ENCODE measurements at regions not wholly inside any gene's neighbourhood (a gene's known extent, or its start where the extent isn't known, plus 50 kb on each side); places are given as distances from the start of the nearest gene placed in this dataset.

GRCh38 chr7:133190650-133191049 lies 62.2 kb upstream of the EXOC4 start:
- Histone ChIP-seq H3K36me3 (no peaks in the 10 kb centered on the region), H3K4me1 (no peaks in the 10 kb centered on the region), H3K4me3 (no peak overlapping the region), H3K27ac (no peak overlapping the region), H3K9me3 (no peaks in the 10 kb centered on the region), H3K27me3 (no peaks in the 10 kb centered on the region)
- no peak for TF ChIP-seq CTCF (IDR thresholded peaks at IDR 0.05)
- no peak for DNase-seq
- intact Hi-C loops (cut with DNase I; ENCODE audit: low total_unique reads): no loop called here

GRCh38 chr7:133191787-133192186 lies 61.1 kb upstream of the EXOC4 start:
- no peaks in the 10 kb centered on the region for H3K27me3 ChIP-seq
- intact Hi-C loops (cut with DNase I; ENCODE audit: low total_unique reads): no loop called here
- no peaks in the 10 kb centered on the region for H3K4me1 ChIP-seq
- no peak overlapping the region for H3K4me3 ChIP-seq
- no peak for DNase-seq
- no peaks in the 10 kb centered on the region for H3K36me3 ChIP-seq
- TF ChIP-seq CTCF (IDR thresholded peaks at IDR 0.05): no peak
- no peaks in the 10 kb centered on the region for H3K9me3 ChIP-seq
- no peak overlapping the region for H3K27ac ChIP-seq

GRCh38 chr7:133195868-133196267 lies 57.0 kb upstream of the EXOC4 start:
- H3K4me1 ChIP-seq: no peaks in the 10 kb centered on the region
- H3K36me3 ChIP-seq: no peaks in the 10 kb centered on the region
- no peak for TF ChIP-seq CTCF (IDR thresholded peaks at IDR 0.05)
- H3K27me3 ChIP-seq: peaks cover 0 to 3% of the 10 kb centered on the region in 2 donors
- H3K9me3 ChIP-seq: no peaks in the 10 kb centered on the region
- H3K4me3 ChIP-seq: no peak overlapping the region
- H3K27ac ChIP-seq: no peak overlapping the region
- no peak for DNase-seq
- intact Hi-C loops (cut with DNase I; ENCODE audit: low total_unique reads): loop anchor here (5.0 kb wide), 1 partner anchor 89 kb away; no protein-coding TSS in a partner anchor

- Histone ChIP-seq H3K4me1 (no peaks in the 10 kb centered on the region), H3K27me3 (peaks cover 0 to 3% of the 10 kb centered on the region in 2 donors), H3K27ac (no peak overlapping the region), H3K36me3 (no peaks in the 10 kb centered on the region), H3K9me3 (no peaks in the 10 kb centered on the region), H3K4me3 (no peak overlapping the region)
- TF ChIP-seq CTCF (IDR thresholded peaks at IDR 0.05): no peak
- no peak for DNase-seq
- intact Hi-C loops (cut with DNase I; ENCODE audit: low total_unique reads): loop anchor here (5.0 kb wide), 1 partner anchor 90 kb away; no protein-coding TSS in a partner anchor
These were observed 55.8 kb upstream of the EXOC4 start for GRCh38 chr7:133196856-133197612.

GRCh38 chr7:133197972-133198544 lies 54.8 kb upstream of the EXOC4 start:
- Histone ChIP-seq H3K27ac (no peak overlapping the region), H3K27me3 (peaks cover 0 to 3% of the 10 kb centered on the region in 2 donors), H3K36me3 (no peaks in the 10 kb centered on the region), H3K4me3 (no peak overlapping the region), H3K9me3 (no peaks in the 10 kb centered on the region), H3K4me1 (no peaks in the 10 kb centered on the region)
- DNase-seq: no peak
- intact Hi-C loops (cut with DNase I; ENCODE audit: low total_unique reads): loop anchor here (5.0 kb wide), 1 partner anchor 91 kb away; no protein-coding TSS in a partner anchor
- no peak for TF ChIP-seq CTCF (IDR thresholded peaks at IDR 0.05)
